GM12878 (cell line): ENCODE measurements at regions not wholly inside any gene's neighbourhood (a gene's known extent, or its start where the extent isn't known, plus 50 kb on each side); places are given as distances from the start of the nearest gene placed in this dataset.

Source experiments
- ATAC-seq: fragments of 200-7000 bp; cut with Tn5 transposase; 3 replicates; pipeline ENCODE4 v1.9.1; 2020; ENCODE audit warnings: mild to moderate bottlenecking, moderate library complexity
- BruUV-seq: library from RNA; stranded (reverse); fragments of 400-500 nt; replicated peaks from 2 replicates; lab custom pipeline; 2021; lab: Mats Ljungman, UMichigan
- CTCF ChIA-PET: fragments of 300-600 bp; sonication (Branson Sonifier 250); formaldehyde crosslinking; extraction: SDS; loops from one replicate; lab custom pipeline; 2021; ENCODE audit warnings: inconsistent platforms; lab: Yijun Ruan, JAX
- POLR2A ChIA-PET: fragments of 350-600 bp; formaldehyde crosslinking; extraction: SDS; loops from one replicate; lab custom pipeline; 2021; ENCODE audit warnings: inconsistent platforms; lab: Charles Lee
- RAD21 ChIA-PET: fragments of 300-600 bp; sonication (Branson Sonifier 250); formaldehyde crosslinking; loops from one replicate; lab custom pipeline; 2023; ENCODE audit warnings: antibody characterized with exemption; ENCODE audit not compliant: unreplicated experiment; lab: Charles Lee
- SMC1A ChIA-PET: fragments of 300-600 bp; sonication (Branson Sonifier 250); formaldehyde crosslinking; loops from one replicate; lab custom pipeline; 2023; ENCODE audit not compliant: unreplicated experiment, uncharacterized antibody; lab: Charles Lee
- DNase-seq: peaks from one replicate; pipeline ENCODE4 v3.0.0-alpha.2; 2011; ENCODE audit warnings: low read depth, low spot score
- FAIRE-seq: peaks from 3 replicates; lab custom pipeline; 2011; peaks lifted over from hg19 to GRCh38; lab: Jason Lieb, UNC
- H2AFZ ChIP-seq: 2 replicates; pipeline ENCODE4 v1.6.0; 2011; ENCODE audit warnings: low read depth, low read length, control low read depth; ENCODE audit not compliant: control insufficient read depth
- H3K27ac ChIP-seq: 2 replicates; pipeline ENCODE4 v1.5.1; 2011; ENCODE audit warnings: control low read depth; ENCODE audit not compliant: control insufficient read depth, insufficient read depth
- H3K27me3 ChIP-seq, 2 experiments: replicated peaks in 1 of 2; 2 replicates each; pipeline versions ENCODE4 v1.6.0 to v1.6.1; 2011; ENCODE audit warnings: low read length in 1 of 2; ENCODE audit not compliant: control insufficient read depth in 2 of 2, insufficient read depth in 2 of 2
- H3K36me3 ChIP-seq, 2 experiments: 2 replicates each; pipeline ENCODE4 v1.5.1; 2011; ENCODE audit warnings: low read length in 1 of 2; ENCODE audit not compliant: control insufficient read depth in 2 of 2, insufficient read depth in 2 of 2
- H3K4me1 ChIP-seq: 2 replicates; pipeline ENCODE4 v1.6.1; 2011; ENCODE audit warnings: mild to moderate bottlenecking, low read length, moderate library complexity, mixed read lengths; ENCODE audit not compliant: control insufficient read depth, insufficient read depth
- H3K4me2 ChIP-seq: 2 replicates; pipeline ENCODE4 v1.6.0; 2011; ENCODE audit warnings: control low read depth; ENCODE audit not compliant: control insufficient read depth, insufficient read depth
- H3K4me3 ChIP-seq: fragments of 200-600 bp; sonication (generic); 2 replicates; pipeline ENCODE4 v1.5.1; 2016
- H3K79me2 ChIP-seq: 2 replicates; pipeline ENCODE4 v1.6.0; 2011; ENCODE audit warnings: low read length; ENCODE audit not compliant: control insufficient read depth, insufficient read depth
- H3K9ac ChIP-seq: 2 replicates; pipeline ENCODE4 v1.8.0; 2011; ENCODE audit warnings: low read length, control low read depth, mixed read lengths; ENCODE audit not compliant: control insufficient read depth, insufficient read depth
- H3K9me3 ChIP-seq: replicated peaks from 3 replicates; pipeline ENCODE4 v1.5.1; 2011; ENCODE audit warnings: mild to moderate bottlenecking, low read length; ENCODE audit not compliant: control insufficient read depth, insufficient read depth
- H4K20me1 ChIP-seq: 2 replicates; pipeline ENCODE4 v1.6.0; 2011; ENCODE audit not compliant: control insufficient read depth, insufficient read depth
- BCL11A ChIP-seq: IDR thresholded peaks from 2 replicates; pipeline ENCODE4 v1.6.1; 2011; ENCODE audit warnings: low read depth, low read length
- CEBPB ChIP-seq, 2 experiments: fragments of 150-350 bp in 1 of 2; IDR thresholded peaks; 2 replicates each; pipeline ENCODE4 v1.6.1; 2012 to 2014; ENCODE audit warnings: low read depth in 2 of 2, low read length in 2 of 2, borderline replicate concordance in 1 of 2, inconsistent platforms in 1 of 2
- GATAD2B ChIP-seq: fragments of 450-650 bp; conservative IDR thresholded peaks from 2 replicates; pipeline ENCODE4 v1.6.1; 2017; ENCODE audit warnings: low read depth, mild to moderate bottlenecking, moderate library complexity
- HDAC6 ChIP-seq: fragments of 200-600 bp; sonication (generic); IDR thresholded peaks from one replicate; pipeline ENCODE4 v1.8.0; 2017; ENCODE audit warnings: antibody characterized with exemption; ENCODE audit not compliant: unreplicated experiment
- JUNB ChIP-seq: IDR thresholded peaks from 2 replicates; pipeline ENCODE4 v1.6.1; 2016; ENCODE audit warnings: antibody characterized with exemption, mild to moderate bottlenecking
- RBBP5 ChIP-seq: fragments of 200-600 bp; sonication (generic); conservative IDR thresholded peaks from 2 replicates; pipeline ENCODE4 v1.6.1; 2016
- TCF3 ChIP-seq: IDR thresholded peaks from 2 replicates; pipeline ENCODE4 v1.6.1; 2012; ENCODE audit warnings: low read depth, mild to moderate bottlenecking, low read length, borderline replicate concordance; ENCODE audit not compliant: insufficient read depth
- ZSCAN29 ChIP-seq: fragments of 450-650 bp; IDR thresholded peaks from 2 replicates; pipeline ENCODE4 v1.6.1; 2017; ENCODE audit warnings: mild to moderate bottlenecking, moderate library complexity
- WGBS: methylation state at CpG from one replicate; pipeline ENCODE4 v1.1.6; 2016; ENCODE audit warnings: low lambda C conversion rate; ENCODE audit not compliant: insufficient replicate concordance, insufficient coverage; ENCODE audit errors: missing lambda C conversion rate; 5-methylcytosine and 5-hydroxymethylcytosine counted together
- in situ Hi-C: fragments of 300-500 bp; cut with MboI; formaldehyde crosslinking; loops from 9 replicates; pipeline ENCODE4 v1.14.3; 2018; ENCODE audit warnings: mixed read lengths
- intact Hi-C: fragments of 100-400 bp; cut with micrococcal nuclease; formaldehyde crosslinking; loops from one replicate; pipeline ENCODE4 v1.14.2; 2022; ENCODE audit not compliant: unreplicated experiment
- TF ChIP-seq, protein P1 (sequence below): fragments of 450-650 bp; IDR thresholded peaks from 2 replicates; pipeline ENCODE4 v1.6.1; 2017; ENCODE audit warnings: mild to moderate bottlenecking
- TF ChIP-seq, protein P2 (sequence below): fragments of 450-650 bp; IDR thresholded peaks from 2 replicates; pipeline ENCODE4 v1.6.1; 2017; ENCODE audit warnings: low read depth, mild to moderate bottlenecking, moderate library complexity

DNA sequence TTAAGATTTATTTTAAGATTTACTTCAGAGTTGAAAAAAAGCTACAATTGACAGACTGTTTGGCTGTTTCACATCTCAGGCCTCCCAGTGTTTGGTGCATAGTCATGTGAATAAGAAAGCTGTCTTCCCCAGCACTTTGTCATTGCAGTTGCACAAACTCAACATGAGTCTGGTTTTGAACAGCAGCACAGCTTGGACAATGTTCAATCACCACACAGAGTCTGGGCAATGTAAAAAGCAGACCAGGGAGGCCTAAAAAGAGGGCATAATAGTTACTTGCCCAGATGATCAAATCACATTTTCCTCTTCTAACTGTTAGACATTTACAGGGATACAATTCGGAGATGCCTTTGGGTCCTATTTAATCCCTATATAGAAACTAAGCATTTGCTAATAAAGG, 1055.0 kb downstream of the RPA4 start (continued):
- TF ChIP-seq JUNB, result no peak
- no peak for TF ChIP-seq HDAC6
- TF ChIP-seq, protein P1, sequence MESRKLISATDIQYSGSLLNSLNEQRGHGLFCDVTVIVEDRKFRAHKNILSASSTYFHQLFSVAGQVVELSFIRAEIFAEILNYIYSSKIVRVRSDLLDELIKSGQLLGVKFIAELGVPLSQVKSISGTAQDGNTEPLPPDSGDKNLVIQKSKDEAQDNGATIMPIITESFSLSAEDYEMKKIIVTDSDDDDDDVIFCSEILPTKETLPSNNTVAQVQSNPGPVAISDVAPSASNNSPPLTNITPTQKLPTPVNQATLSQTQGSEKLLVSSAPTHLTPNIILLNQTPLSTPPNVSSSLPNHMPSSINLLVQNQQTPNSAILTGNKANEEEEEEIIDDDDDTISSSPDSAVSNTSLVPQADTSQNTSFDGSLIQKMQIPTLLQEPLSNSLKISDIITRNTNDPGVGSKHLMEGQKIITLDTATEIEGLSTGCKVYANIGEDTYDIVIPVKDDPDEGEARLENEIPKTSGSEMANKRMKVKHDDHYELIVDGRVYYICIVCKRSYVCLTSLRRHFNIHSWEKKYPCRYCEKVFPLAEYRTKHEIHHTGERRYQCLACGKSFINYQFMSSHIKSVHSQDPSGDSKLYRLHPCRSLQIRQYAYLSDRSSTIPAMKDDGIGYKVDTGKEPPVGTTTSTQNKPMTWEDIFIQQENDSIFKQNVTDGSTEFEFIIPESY, result no peak

DNA sequence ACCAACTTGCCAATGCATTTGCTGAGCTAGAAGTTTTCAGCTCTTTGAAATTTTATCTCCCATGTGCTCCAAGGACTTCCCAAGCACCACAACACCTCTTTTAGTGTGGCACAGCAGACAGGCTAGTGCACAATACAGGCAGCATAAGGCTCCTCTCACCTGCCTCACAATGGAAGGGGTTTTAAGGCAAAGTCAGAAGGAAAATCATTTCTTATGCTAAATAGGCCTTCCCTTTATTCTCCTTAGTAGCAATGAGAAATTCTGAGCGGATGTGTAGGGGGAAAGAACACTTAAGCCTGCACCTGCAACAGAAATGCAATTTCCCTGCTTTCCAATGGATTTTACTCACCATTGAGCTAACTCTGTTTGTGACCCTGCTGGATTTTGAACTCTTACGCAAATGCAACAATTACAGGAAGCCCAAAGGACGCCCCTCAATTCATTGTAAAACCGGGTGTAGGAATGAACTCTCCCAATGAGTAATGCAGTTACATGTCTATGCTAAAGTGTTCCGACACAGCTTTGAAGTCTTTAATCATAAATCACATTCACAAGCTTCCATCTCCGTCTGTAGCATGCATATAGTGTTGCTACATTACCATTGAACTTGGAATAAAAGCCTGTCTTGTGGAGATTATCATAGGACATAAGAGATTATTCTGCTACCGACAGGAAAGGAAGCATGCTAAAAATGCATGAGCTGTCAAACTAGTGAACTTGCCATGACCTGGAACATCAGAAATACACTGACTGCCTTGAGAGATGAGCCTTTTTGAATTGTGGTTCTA, 1084.9 kb downstream of the RPA4 start:
- H3K4me1 ChIP-seq, result no peaks in the 10 kb centered on the region
- SMC1A ChIA-PET, result no interaction called here
- no TSS peak for BruUV-seq
- TF ChIP-seq ZSCAN29 (no peak), TCF3 (no peak), CEBPB (IDR thresholded peaks at IDR 0.05; ENCODE audit: borderline replicate concordance in 1 of 2, low read depth in 2 of 2, low read length in 2 of 2) (no peak), GATAD2B (no peak), BCL11A (no peak), RBBP5 (no peak)
- TF ChIP-seq, protein P2, sequence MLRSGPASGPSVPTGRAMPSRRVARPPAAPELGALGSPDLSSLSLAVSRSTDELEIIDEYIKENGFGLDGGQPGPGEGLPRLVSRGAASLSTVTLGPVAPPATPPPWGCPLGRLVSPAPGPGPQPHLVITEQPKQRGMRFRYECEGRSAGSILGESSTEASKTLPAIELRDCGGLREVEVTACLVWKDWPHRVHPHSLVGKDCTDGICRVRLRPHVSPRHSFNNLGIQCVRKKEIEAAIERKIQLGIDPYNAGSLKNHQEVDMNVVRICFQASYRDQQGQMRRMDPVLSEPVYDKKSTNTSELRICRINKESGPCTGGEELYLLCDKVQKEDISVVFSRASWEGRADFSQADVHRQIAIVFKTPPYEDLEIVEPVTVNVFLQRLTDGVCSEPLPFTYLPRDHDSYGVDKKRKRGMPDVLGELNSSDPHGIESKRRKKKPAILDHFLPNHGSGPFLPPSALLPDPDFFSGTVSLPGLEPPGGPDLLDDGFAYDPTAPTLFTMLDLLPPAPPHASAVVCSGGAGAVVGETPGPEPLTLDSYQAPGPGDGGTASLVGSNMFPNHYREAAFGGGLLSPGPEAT, result no peak
- TF ChIP-seq, all 136 proteins: peak for 0
- ATAC-seq (no peak), FAIRE-seq (no peak), DNase-seq (no peak)
- H3K9ac ChIP-seq, result no peak overlapping the region
- no peak overlapping the region for H3K4me3 ChIP-seq
- no peak overlapping the region for H3K4me2 ChIP-seq
- no peaks in the 10 kb centered on the region for H4K20me1 ChIP-seq
- RAD21 ChIA-PET, result no interaction called here
- no peaks in the 10 kb centered on the region for H3K9me3 ChIP-seq
- 19% methylated on average over 7 of the region's 7 CpGs for WGBS
- H3K36me3 ChIP-seq, result no peaks in the 10 kb centered on the region
- no peaks in the 10 kb centered on the region for H3K79me2 ChIP-seq
- H3K27me3 ChIP-seq, result no peaks in the 10 kb centered on the region
- no peak overlapping the region for H2AFZ ChIP-seq
- POLR2A ChIA-PET, result no interaction called here
- H3K27ac ChIP-seq, result no peak overlapping the region
- CTCF ChIA-PET, result no interaction called here
- in situ Hi-C loops, result no loop called here
- intact Hi-C loops, result no loop called here
